GM18870 (cell line): ENCODE measurements at regions not wholly inside any gene's neighbourhood (a gene's known extent, or its start where the extent isn't known, plus 50 kb on each side); places are given as distances from the start of the nearest gene placed in this dataset.

Experiments
- ATAC-seq: cut with Tn5 transposase; IDR thresholded peaks from one replicate; pipeline ENCODE4 v1.9.1; 2021; ENCODE audit warnings: moderate library complexity; ENCODE audit not compliant: unreplicated experiment

DNA sequence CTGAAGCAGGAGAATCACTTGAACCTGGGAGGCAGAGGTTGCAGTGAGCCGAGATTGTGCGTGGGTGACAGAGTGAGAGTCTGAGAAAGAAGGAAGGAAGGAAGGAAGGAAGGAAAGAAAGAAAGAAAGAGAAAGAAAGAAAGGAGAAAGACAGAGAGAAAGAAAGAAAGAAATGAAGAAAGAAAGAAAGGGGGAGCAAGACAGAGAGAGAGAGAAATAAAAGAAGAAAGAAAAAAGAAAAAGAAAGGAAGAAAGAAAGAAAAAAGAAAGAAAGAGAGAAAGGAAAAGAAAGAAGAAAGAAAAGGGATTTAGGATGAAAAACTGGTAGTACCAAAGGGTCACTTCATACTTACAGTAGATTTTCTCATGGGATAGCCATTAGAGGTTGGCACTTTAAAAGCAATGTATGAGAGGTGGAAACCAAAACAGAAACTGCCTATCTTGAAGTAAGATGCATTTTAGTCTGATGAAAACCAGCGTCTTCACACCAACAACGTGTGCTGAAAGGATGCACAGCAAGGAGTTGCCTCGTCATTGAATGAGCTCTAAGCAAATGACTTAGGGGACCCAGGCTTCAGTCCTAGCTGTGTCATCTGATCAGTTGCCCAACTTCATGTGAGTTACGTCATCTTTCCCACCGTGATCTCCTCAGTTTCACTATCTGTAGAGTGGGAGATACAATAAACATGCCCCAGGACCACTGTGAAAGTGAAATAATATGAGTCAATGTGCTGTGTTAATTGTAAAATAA, 133.9 kb upstream of the NEDD9 start:
- peak; percentile 75 for ATAC-seq

GRCh38 chr6:11364971-11365397, 132.5 kb upstream of the NEDD9 start:
- ATAC-seq = no peak

GRCh38 chr6:11363881-11364576, 131.6 kb upstream of the NEDD9 start:
- ATAC-seq = no peak

DNA sequence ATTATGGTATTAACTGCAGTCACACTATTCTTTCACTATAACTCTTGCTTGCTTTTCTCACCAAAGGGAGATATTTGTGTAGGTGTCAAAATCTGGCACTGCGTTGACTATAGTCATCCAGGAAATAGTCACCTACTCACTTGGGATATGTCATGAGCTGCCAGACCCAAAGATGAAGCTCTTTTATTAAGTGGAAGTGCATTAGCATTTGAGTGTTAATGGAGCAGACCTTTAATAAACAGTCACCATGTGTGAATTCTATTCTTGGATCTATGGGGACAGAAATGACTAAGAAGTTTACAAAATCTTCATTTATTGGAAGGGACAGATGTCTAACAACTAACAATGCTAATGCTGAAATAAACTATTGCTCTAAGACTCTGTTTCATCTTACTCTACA, 130.1 kb upstream of the NEDD9 start:
- ATAC-seq = no peak

DNA sequence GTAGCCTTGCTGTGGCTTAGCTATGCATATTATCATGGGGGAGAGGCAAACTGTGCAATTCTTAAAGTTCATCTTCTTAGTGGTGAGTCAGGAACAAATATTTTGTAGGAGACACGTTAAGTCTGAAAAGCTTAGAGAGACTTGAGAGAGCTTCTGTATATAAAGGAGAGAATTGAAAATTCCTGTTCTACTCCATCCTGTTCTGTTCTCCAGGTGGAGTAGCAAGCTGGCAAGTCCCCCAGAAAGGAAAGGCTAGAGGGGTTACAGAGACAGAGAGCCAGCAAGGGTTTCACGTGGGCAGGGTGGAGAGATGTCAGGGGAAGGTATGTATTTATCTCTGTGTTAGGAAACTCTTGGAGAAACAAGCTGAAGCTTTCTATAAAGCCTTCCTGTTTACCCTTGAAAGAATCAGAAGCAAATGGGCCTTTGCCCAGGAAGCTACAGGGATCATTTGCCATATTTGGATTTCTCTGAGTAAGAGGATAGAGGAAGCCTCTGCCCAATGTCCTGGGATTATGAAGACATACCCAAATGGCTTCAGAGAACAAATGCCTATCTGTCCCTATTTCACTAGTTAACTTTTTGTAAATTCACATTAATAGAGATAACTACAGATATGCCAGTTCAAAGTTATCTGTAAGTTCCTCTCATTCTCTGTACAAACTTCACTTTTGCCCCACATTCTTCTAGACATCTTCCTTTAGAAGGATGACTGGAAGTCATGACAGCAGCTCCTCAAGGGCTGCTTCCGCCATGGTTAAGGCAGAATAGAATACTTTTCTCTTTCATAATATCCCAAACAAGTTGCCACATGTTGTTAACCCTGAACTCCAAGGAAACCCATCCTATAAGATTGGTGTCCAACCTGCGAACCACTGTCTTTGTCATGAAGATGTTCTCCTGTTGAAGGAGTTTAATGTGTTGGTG, 126.7 kb upstream of the NEDD9 start:
- no peak for ATAC-seq

DNA sequence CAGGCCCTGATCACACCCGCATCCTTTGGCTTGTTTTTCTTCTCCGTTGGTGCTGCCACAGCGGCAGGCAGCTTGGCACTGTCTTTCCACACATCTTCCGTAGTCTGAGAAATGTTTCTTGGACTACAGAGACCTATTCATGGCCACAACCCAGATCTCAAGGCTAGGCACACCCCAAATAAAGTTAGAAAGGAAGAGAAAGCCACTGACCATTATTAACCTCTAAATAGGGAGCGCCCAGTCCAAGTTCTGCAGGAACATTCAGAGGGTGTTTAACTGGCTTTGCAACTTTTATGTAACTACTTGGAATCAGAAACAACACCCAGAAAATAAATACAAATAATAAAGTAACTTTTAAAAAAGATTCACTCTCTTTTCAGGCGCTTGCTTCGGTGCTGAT, 124.8 kb upstream of the NEDD9 start:
- no peak for ATAC-seq

DNA sequence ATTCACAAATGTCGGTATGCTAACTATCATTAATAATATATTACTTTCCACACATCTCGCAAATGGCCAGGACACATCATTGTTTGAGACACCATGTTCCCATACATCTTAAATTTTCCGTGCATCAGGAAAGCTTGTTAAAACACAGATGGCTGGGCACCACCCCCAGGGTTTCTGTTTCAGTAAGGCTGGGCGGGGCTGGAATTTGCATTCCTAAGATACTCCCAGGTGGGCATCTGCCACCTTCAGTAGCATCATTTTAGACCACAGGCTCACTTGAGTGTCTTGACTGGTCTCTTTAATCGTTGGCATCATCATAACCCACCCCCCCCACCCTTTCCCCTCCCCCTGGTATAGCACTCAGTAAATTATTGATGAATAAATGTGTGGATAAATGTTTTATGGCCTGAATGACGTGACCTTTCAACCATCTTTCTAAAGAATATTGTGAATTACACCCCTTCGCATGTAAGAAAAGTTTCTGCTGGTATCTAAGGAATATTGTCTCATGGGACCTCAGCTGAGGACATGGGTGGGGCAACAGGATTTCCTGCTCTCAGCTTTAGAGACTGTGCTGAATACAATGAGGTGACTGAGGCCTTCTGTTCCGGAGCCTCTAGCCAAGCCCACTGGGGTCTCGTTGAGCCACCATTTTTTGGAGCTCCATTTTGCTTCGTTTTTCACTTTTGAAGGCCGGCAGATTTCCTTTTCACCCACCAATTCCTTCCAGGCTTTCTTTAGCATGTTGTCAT, 124.1 kb upstream of the NEDD9 start:
- no peak for ATAC-seq

DNA sequence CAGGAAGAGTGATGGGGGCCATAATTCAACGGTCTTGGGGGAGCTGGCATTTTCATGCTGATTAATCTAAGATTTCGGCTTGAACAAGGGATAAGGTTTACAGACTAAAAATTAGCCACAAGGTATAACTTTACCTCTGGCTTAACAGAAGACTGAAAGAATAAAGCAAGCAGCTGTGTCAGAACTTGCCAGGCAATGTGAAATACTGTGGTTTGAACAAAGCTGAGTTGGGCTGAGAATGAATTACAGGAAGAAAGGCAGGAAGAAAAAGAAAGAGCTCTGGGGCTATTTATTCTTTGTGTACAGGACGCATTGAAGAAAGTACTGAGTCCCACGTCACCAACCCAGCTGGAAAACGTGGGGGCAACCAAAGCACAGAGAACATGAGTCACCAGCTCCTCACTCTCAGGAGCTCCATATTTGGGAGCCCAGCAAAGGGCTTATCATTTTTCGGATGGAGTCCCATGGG, 121.5 kb upstream of the NEDD9 start:
- peak; percentile 76 for ATAC-seq

GRCh38 chr6:11350294-11350693, 117.8 kb upstream of the NEDD9 start:
- no peak for ATAC-seq

GRCh38 chr6:11349880-11350279, 117.4 kb upstream of the NEDD9 start:
- no peak for ATAC-seq

DNA sequence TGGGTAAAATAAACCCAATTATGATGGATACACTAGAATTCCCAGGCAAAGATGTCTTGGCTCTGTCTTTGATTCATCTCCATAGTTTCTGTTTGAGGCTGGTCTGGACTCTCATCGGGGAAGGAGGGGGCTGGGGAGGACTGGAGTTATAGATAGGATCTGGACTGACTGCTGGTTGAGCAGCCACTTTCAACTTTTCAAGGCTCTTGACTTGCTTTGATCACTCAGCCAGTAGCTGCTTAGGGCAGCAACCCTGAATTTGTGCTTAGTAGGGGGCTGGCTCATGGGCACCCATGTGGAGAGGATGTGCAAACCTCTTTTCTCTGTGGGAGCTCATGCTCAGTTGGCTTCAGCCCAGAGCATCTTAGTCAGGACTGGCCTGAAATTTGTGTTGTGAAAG, 114.0 kb upstream of the NEDD9 start:
- peak; percentile 50 for ATAC-seq

DNA sequence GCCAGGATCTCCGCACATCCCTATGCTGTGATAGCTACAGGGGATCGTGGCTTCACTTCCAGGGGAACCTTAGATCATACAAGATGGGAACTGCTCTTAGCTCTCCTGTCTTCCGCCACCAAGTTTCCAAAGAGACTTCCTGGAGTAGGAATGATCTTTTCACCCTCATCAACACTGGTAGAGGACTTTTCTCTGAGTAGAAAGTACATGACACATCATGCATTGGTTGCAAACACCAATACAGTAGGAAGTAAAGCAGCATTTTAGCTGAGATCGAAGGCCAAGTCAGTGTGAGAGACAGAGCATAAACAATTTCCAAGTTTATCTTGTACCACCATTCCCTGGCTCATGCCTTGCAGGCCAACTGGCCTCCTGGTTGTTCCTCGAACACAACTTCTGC, 113.1 kb upstream of the NEDD9 start:
- ATAC-seq = no peak

GRCh38 chr6:11343963-11344723, 111.7 kb upstream of the NEDD9 start:
- ATAC-seq = no peak

DNA sequence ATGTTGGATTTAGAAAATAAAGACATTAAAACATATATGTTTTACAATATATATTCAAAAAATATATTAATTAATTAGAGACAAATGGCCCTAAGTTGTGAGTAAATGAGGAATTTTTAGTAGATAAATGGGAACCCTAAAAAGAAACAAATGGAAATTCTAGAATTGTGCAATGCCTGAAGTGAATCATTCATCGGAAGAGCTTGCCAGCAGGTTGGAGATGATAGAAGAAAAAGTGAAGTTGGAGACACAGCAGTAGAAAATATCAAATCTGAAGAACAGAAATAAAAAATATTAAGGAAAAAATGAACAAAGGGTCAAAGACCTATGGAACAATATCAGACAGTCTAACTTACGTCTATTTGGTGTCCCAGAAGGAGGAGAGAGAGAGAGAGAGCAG, 109.4 kb upstream of the NEDD9 start:
- no peak for ATAC-seq

- no peak for ATAC-seq
Observed at GRCh38 chr6:11341303-11341702, 108.8 kb upstream of the NEDD9 start.

DNA sequence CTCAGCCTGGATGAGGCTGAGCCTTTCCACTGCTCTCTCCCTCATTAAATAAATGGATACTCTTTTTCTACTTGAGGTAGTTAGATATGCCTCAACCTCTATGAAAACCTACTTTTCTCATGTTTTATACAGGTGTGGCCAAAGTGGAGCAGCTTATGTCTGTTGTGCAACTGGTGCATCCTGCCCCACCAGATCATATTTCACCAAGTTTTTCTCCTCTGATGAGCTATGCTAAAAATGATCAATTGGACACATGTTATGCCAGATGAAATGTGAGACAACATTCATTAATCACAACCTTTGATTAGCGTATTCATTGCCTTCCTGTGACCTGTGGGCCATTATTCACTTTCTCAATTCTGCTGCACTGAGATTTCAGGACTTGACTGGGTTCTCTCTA, 106.9 kb upstream of the NEDD9 start:
- no peak for ATAC-seq

- no peak for ATAC-seq
Observed at GRCh38 chr6:11337306-11337705, 104.8 kb upstream of the NEDD9 start.

DNA sequence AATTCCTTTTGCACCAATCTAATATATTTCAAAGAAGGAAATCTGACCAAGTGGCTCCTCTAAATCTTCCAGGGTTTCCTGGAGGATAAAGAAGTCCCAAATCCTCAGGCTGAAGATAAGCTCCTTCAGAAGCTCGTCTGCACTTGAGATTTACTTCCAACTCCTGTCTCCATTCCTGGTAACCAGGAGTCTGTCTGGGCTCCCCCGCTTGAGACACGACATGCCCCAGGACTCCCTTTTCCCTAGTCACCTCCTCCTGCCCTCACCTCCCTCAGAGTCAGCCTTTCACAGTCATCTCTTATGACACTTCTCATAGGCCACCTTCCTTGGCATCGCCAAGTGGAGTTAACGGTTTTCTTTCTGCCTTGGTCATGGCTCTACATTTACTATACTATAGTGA, 103.4 kb upstream of the NEDD9 start:
- no peak for ATAC-seq

DNA sequence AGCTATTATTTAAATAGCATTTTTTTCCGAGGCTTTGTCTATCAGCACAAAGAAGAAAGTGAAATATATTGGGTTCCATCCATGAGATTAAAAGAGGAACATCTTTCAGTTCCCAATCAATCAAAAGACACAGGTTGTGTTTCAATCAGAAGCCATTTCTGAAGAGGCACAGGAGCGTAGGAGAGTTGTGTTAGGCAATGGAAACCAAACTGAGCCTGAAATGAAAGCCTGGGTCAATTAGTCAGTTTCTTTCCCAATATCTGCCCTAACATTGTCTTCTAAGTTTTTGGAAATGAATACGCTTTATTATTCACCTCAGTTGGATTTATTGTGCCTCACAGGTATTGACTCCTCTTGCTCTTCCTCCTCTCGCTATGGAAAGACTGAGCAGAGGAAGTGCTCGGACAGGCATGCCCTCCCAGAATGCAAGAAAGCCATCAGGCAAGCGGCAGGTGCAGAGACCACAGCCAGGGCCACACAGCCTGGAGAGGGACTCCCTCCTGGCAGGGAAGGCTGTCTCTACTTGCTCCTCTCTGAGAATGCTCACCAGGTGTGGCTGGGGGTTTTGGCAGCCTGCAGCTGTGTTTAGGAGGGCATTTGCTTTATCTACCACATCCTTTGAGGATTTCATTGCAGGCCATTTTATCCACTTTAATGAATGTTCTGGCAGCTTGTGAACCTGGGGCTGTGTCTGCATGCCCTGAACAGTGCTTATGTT, 100.8 kb upstream of the NEDD9 start:
- peak; percentile 47 for ATAC-seq
